ENCODE measurements at regions not wholly inside any gene's neighbourhood (a gene's known extent, or its start where the extent isn't known, plus 50 kb on each side); places are given as distances from the start of the nearest gene placed in this dataset.

- DNase-seq (ENCODE audit: low read depth, low spot score), result no peak
- no peak overlapping the region for H3K4me2 ChIP-seq (ENCODE audit: low read length)
- no peaks in the 10 kb centered on the region for H3K4me1 ChIP-seq (ENCODE audit: control insufficient read depth in 1 of 2, insufficient read depth in 2 of 2, low read length in 2 of 2)
- ATAC-seq, result no peak
- intact Hi-C loops (cut with micrococcal nuclease), result no loop called here
- BruUV-seq (replicated peaks), result no TSS peak
- H3K36me3 ChIP-seq (ENCODE audit: control insufficient read depth in 1 of 2, insufficient read depth in 2 of 2, low read length in 2 of 2), result no peaks in the 10 kb centered on the region
- H3K27ac ChIP-seq (ENCODE audit: low read depth, low read length), result no peak overlapping the region
- RAD21 ChIA-PET (ENCODE audit: low non-redundant PET in 1 of 2, low total read pairs in 2 of 2, uncharacterized antibody in 2 of 2, unreplicated experiment in 2 of 2), result no interaction called here
- TF ChIP-seq SIN3A (IDR thresholded peaks at IDR 0.05; ENCODE audit: low read depth) (no peak), SP1 (IDR thresholded peaks at IDR 0.05; ENCODE audit: low read depth) (no peak), EGR1 (IDR thresholded peaks at IDR 0.05; ENCODE audit: low read depth) (no peak), POLR2A (IDR thresholded peaks at IDR 0.05; ENCODE audit: borderline replicate concordance, extremely low read depth, insufficient read depth, insufficient read length) (no peak), MAX (IDR thresholded peaks at IDR 0.05) (no peak), FOSL1 (IDR thresholded peaks at IDR 0.05; ENCODE audit: low read depth) (no peak), RAD21 (IDR thresholded peaks at IDR 0.05; ENCODE audit: low read depth) (no peak), CEBPB (IDR thresholded peaks at IDR 0.05; ENCODE audit: low read depth) (no peak), JUND (IDR thresholded peaks at IDR 0.05) (no peak), EZH2phosphoT487 (IDR thresholded peaks at IDR 0.05; ENCODE audit: borderline replicate concordance) (no peak), CBX3 (IDR thresholded peaks at IDR 0.05; ENCODE audit: low read depth) (no peak), ATF3 (IDR thresholded peaks at IDR 0.05) (no peak), ELF1 (IDR thresholded peaks at IDR 0.05; ENCODE audit: borderline replicate concordance, low read depth) (no peak), CTCF (IDR thresholded peaks at IDR 0.05 in 2 of 3, conservative IDR thresholded peaks at IDR 0.05 in 1 of 3; ENCODE audit: borderline replicate concordance in 1 of 3, insufficient read depth in 1 of 3, low read depth in 2 of 3, low read length in 2 of 3) (no peak), POLR2AphosphoS5 (IDR thresholded peaks at IDR 0.05; ENCODE audit: low read depth, low read length) (no peak), YY1 (IDR thresholded peaks at IDR 0.05; ENCODE audit: extremely low read depth, insufficient replicate concordance, low read depth, low read length) (no peak), EZH2 (IDR thresholded peaks at IDR 0.05) (no peak)
- peaks cover 16 to 17% of the 10 kb centered on the region in 2 experiments; a peak in 2 of 4 replicates for H3K9me3 ChIP-seq (ENCODE audit: control insufficient read depth in 1 of 2, insufficient read depth in 1 of 2, low read depth in 1 of 2, low read length in 2 of 2)
- POLR2A ChIA-PET, result no interaction called here
- no peak overlapping the region for H3K9ac ChIP-seq (ENCODE audit: low read length)
- H4K20me1 ChIP-seq (ENCODE audit: insufficient read depth), result no peaks in the 10 kb centered on the region
- no peaks in the 10 kb centered on the region for H3K9me2 ChIP-seq (ENCODE audit: insufficient read depth)
- no peak overlapping the region for H2AFZ ChIP-seq (ENCODE audit: low read depth, low read length, poor library complexity, severe bottlenecking)
- no peaks in the 10 kb centered on the region for H3K79me2 ChIP-seq (ENCODE audit: insufficient read depth, low read length)
- no peak overlapping the region for H3K4me3 ChIP-seq (replicated peaks in 1 of 2; ENCODE audit: low read depth in 1 of 2, low read length in 2 of 2)
- H3K27me3 ChIP-seq (ENCODE audit: insufficient read depth, low read length), result no peaks in the 10 kb centered on the region
- CTCF ChIA-PET, result no interaction called here
These were observed 1012.2 kb upstream of the CADM2 start for GRCh38 chr3:83946554-83946953.
